HG03460 (cell line): ENCODE measurements at regions not wholly inside any gene's neighbourhood (a gene's known extent, or its start where the extent isn't known, plus 50 kb on each side); places are given as distances from the start of the nearest gene placed in this dataset.
"Not testable (repeated sequence)": the region's sequence is repeated elsewhere in the genome, so short reads cannot be mapped to it uniquely, and the experiment has no call there.

ENCODE experiments used
- ATAC-seq: cut with Tn5 transposase; IDR thresholded peaks from one replicate; pipeline ENCODE4 v1.9.1; 2021; ENCODE audit not compliant: unreplicated experiment

DNA sequence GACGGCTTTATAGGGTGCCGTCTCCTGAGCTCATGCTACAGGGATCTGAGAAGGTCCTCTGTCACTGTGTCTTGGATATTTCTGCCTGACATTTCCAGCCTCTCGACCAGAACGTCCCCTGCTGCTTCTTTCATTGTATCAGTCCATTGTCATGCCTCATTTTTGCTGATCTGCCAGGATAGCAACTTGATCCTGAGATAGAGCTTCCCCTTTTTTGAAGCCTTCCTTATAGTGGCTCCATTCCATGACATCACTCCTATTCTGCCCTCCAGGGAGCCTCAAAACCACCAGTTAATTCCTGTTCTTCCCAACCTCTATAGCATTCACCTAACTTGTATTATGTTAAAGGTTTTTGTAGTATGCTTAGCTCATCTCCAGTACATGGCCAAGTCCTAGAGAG, 431.8 kb upstream of the NOX3 start:
- no peak for ATAC-seq

GRCh38 chr6:155883741-155884140, 428.1 kb upstream of the NOX3 start:
- ATAC-seq: no peak

- no peak for ATAC-seq
Observed at GRCh38 chr6:155883334-155883731, 427.7 kb upstream of the NOX3 start.

DNA sequence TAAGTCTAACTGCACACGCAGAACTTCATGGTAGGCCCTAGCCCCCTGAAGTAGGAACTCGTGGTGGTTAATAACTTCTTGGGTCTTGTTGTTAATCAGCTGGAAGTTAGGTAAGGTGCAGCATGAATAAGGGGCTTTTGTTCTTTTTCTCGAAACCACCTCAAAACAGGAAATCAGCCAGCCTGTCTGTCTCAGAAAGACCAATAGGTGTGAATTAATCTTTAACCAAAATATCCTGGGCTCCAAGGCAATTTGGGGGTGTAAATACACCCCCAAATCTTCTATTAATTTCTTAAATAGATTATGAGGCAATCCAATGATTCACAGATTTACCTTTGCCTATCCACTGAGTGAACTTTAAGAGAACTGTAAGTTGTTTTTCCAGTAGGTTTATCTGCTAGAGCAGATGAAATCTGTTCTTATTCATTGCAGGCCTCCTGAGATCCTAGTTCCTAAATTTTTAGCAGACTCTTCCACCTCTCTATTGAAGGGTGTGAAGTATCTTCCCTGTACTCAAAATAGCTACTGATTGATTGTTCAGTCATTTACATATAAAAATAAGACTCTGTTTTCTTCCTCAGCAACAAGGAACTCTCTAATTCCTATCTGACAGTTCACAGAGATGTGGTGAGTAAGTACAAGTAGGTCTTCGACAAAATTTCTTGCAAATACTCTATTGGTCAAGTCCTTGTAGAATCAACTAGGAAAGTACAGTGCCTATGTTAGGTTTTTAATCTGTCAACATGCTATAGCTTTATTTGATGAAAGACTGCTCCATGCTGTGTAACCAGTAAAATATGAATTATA, 427.1 kb upstream of the NOX3 start:
- peak; percentile 86 for ATAC-seq

- peak; percentile 44 for ATAC-seq
Observed at GRCh38 chr6:155881826-155882526, 426.3 kb upstream of the NOX3 start.

- ATAC-seq: no peak
Observed at GRCh38 chr6:155880900-155881299, 425.3 kb upstream of the NOX3 start.

- ATAC-seq: peak; percentile 85
Observed at GRCh38 chr6:155872961-155873360, 417.3 kb upstream of the NOX3 start.

GRCh38 chr6:155867682-155868081, 412.0 kb upstream of the NOX3 start:
- no peak for ATAC-seq

DNA sequence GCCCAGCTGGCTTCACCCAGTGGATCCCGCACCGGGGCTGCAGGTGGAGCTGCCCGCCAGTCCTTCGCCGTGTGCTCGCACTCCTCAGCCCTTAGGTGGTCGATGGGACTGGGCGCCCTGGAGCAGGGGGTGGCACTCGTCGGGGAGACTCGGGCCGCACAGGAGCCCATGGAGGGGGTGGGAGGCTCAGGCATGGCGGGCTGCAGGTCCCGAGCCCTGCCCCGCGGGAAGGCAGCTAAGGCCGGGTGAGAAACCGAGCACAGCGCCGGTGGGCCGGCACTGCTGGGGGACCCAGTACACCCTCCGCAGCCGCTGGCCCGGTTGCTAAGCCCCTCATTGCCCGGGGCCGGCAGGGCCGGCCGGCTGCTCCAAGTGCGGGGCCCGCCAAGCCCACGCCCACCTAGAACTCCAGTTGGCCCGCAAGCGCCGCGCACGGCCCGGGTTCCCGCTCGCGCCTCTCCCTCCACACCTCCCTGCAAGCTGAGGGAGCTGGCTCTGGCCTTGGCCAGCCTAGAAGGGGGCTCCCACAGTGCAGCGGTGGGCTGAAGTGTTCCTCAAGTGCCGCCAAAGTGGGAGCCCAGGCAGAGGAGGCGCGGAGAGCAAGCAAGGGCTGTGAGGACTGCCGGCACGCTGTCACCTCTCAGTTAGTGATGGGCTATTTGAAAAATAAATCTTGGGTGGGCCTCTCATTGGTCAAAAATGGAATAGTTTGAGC, 411.2 kb upstream of the NOX3 start:
- ATAC-seq: not testable (repeated sequence)

DNA sequence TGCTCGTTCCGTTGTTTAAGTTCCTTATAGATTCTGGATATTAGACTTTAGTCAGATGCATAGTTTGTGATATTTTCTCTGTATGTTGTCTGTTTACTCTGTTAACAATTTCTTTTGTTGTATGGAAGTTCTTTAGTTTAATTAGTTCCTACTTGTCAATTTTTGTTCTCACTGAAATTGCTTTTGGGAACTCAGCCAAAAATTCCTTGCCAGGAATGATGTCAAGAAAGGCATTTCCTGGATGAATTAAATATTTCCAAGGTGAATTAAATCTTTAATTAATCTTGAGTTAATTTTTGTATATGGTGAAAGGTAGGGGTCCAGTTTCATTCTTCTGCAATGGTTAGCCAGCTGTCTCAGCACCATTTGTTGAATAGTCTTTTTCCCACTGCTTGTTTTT, 406.2 kb upstream of the NOX3 start:
- no peak for ATAC-seq

- ATAC-seq: not testable (repeated sequence)
Observed at GRCh38 chr6:155858906-155859305, 403.3 kb upstream of the NOX3 start.

DNA sequence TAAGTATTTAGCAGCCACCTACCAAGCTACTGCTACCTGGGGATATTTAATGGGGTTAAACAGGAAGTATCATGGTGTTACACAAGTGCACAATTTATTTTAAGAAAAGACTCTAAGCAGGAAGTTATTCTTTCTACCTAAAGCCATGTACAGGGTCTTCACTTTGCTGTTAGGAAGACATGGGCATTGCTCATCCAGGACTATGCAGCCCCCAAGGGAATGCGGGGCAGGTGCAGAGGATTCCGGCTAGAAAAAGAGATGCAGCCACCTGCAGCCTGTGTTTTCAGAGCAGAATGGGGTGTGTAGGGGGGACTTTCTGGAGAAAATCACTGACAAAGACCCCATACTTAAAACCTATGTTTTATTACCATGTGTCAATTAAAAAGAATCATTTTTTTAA, 399.1 kb upstream of the NOX3 start:
- ATAC-seq: no peak

- ATAC-seq: no peak
Observed at GRCh38 chr6:155853011-155853410, 397.4 kb upstream of the NOX3 start.

DNA sequence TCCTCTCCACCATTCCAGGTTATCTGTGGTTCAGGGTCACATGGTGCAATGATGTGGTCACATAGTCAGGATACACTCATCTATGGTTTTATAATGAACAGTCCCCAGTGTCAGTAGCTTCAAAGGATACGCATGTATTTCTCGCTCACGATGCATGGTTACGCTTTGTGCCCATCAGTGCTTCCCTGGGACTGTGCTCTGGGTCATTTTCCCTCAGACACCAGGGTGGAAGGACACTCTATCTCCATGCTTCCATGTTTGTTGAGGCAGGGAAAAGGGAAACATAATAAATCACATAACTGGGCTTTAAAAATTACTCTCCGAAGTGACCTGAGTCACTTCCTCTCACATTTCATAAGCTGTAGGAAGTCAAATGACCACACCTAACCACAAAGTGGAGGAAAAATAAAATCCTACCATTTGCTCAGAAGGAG, 394.8 kb upstream of the NOX3 start:
- ATAC-seq: no peak

GRCh38 chr6:155847711-155848110, 392.1 kb upstream of the NOX3 start:
- no peak for ATAC-seq

- ATAC-seq: no peak
Observed at GRCh38 chr6:155837474-155837873, 381.8 kb upstream of the NOX3 start.

DNA sequence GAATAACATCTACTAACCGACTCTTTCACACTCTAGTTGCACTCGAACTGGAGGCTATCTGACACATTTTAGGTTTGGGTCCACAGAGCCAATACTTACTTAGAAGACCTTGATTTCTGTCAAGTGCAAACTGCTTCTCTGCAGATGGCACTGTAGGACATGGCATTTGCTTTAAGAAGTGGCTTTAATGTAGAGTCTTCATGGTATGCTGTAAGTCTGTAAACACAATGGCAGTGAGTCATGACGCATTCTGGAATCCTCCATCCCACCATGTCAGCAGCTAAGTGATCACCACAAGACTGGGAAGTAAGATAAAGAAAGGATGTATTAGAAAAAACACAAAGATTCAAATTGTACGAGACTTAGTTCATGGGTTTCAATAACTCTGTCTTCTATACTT, 377.0 kb upstream of the NOX3 start:
- no peak for ATAC-seq

DNA sequence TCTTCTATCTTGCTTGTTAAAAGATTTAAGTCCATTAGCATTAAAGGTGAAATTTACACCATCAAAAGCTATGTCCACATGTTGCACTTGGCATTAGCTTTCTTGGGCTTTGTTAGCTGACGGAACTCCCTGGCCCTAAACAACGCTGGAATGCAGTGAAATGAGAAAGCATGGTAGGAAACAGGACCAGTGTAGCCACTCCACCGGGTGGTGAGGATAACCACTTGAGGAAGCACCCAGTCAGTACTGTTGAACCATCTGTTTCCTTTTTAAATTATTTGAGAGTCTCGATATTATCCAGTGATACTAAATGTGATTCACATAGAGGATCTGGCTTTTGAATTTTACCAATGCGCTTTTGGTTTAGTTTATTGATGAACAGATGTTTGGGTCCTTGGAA, 374.9 kb upstream of the NOX3 start:
- no peak for ATAC-seq

DNA sequence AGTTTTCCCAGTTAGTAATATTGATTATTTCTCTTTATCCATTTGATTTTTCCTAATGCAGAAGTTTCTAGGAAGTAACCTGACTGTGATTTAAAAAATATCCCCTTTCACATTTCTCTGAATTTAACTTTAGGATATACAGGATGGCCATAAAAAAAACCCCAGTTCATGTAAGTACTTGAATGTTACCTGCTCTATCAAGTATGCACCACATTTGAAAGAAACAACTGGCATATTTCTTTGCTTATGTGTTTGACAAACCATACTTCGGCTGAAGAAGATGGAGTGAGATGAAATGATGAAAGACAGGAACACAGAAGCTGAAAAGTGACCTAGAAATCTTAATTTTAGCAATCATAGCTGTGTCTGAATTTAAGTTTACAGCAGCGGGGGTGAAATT, 374.0 kb upstream of the NOX3 start:
- ATAC-seq: no peak

DNA sequence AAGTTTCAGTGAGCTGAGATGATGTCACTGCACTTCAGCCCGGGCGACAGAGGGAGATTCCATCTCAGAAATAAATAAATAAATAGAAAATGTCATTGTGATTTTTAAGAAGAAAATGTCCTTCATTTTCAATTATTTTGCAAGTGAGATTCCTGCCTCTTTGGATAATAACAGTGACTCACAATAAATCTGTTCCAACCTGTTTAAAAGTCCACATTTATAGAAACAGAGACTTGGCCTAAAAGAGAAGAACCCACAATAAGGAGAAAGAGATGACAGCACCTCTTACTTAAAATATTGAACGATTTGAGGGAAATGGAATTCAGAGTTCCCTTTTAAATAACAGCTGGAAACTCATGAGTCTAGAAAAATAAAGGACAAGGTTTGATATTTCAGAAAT, 373.4 kb upstream of the NOX3 start:
- ATAC-seq: no peak

DNA sequence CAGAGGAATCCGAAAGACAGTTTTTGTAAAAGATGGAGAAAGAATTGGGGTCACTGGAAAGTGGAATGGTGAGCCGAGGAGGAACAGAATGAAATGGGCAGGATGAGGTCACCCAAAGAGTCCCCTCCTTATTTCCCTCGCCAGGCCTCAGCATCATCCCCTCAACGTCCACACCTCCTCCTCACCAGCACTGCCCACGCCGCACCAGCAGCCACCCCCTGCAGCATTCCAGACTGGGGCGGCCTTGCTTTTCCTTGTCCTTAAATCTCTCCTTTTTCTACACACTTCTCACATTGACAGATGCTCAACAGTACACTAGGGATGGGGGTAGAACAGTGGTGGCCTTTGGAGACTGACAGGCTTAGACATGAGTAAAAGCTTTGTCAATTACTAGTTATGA, 363.1 kb upstream of the NOX3 start:
- ATAC-seq: no peak

DNA sequence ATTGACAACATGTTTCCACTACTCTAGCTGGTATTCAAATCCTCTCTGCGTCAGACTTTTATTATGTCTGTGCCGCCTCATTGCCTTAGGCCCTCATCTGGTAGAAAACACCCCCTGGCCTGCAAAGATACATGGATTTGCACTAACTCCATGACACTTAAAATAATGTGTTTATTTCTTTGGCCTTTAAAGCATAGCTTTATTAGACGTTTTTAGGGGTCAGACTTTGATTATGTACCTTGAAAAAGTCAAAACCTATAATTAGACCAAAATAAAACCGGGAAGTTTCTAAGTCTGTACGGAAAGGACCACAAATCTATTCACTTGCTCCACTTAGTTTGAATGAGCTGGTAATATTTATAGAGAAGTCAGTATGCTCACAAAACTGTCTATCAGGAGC, 357.9 kb upstream of the NOX3 start:
- ATAC-seq: no peak
